GM23338 (cell line): ENCODE measurements at regions not wholly inside any gene's neighbourhood (a gene's known extent, or its start where the extent isn't known, plus 50 kb on each side); places are given as distances from the start of the nearest gene placed in this dataset.

Experiments
- CTCF ChIP-seq, 2 experiments: fragments of 200-600 bp in 1 of 2; sonication (generic) in 1 of 2; conservative IDR thresholded peaks; 2 replicates each; pipeline versions ENCODE4 v1.5.1 to v1.6.1; 2016 to 2017; ENCODE audit warnings: antibody characterized with exemption in 2 of 2, low read depth in 2 of 2, mild to moderate bottlenecking in 2 of 2, moderate library complexity in 1 of 2
- ETS1 ChIP-seq: IDR thresholded peaks from 2 replicates; pipeline ENCODE4 v1.6.1; 2016; ENCODE audit warnings: antibody characterized with exemption
- EZH2 ChIP-seq: fragments of 200-600 bp; sonication (generic); IDR thresholded peaks from one replicate; pipeline ENCODE4 v1.8.0; 2017; ENCODE audit warnings: antibody characterized with exemption, mild to moderate bottlenecking, low read depth; ENCODE audit not compliant: unreplicated experiment
- EZH2phosphoT487 ChIP-seq: fragments of 200-600 bp; sonication (generic); IDR thresholded peaks from one replicate; pipeline ENCODE4 v1.8.1; 2018; ENCODE audit warnings: antibody characterized with exemption; ENCODE audit not compliant: unreplicated experiment
- JUNB ChIP-seq: IDR thresholded peaks from one replicate; pipeline ENCODE4 v1.6.1; 2016; ENCODE audit warnings: antibody characterized with exemption; ENCODE audit not compliant: unreplicated experiment
- NANOG ChIP-seq: IDR thresholded peaks from 2 replicates; pipeline ENCODE4 v1.6.1; 2016; ENCODE audit warnings: antibody characterized with exemption, borderline replicate concordance
- POLR2AphosphoS5 ChIP-seq: IDR thresholded peaks from 2 replicates; pipeline ENCODE4 v1.6.1; 2016; ENCODE audit warnings: antibody characterized with exemption, low read depth
- REST ChIP-seq: IDR thresholded peaks from one replicate; pipeline ENCODE4 v1.6.1; 2018; ENCODE audit warnings: antibody characterized with exemption; ENCODE audit not compliant: unreplicated experiment
- STAT1 ChIP-seq: IDR thresholded peaks from one replicate; pipeline ENCODE4 v1.6.1; 2016; ENCODE audit warnings: antibody characterized with exemption; ENCODE audit not compliant: unreplicated experiment
- ZNF114 ChIP-seq: fragments of 250-450 bp; sonication (Bioruptor Pico); IDR thresholded peaks from 2 replicates; pipeline ENCODE4 v1.5.0; 2020; ENCODE audit warnings: mild to moderate bottlenecking, moderate library complexity

- no peak for TF ChIP-seq CTCF (conservative IDR thresholded peaks at IDR 0.05; ENCODE audit: low read depth in 2 of 2)
- no peak for TF ChIP-seq EZH2
- TF ChIP-seq EZH2phosphoT487, result no peak
- TF ChIP-seq JUNB, result no peak
- no peak for TF ChIP-seq NANOG
- TF ChIP-seq POLR2AphosphoS5, result no peak
- TF ChIP-seq REST, result no peak
- no peak for TF ChIP-seq ZNF114 (CRISPR knock-in tag)
- no peak for TF ChIP-seq ETS1
- no peak for TF ChIP-seq STAT1
These were observed 148.6 kb downstream of the CNTN3 start for GRCh38 chr3:74465715-74466410.
